ENCODE measurements at regions not wholly inside any gene's neighbourhood (a gene's known extent, or its start where the extent isn't known, plus 50 kb on each side); places are given as distances from the start of the nearest gene placed in this dataset.
"Not testable (repeated sequence)": the region's sequence is repeated elsewhere in the genome, so short reads cannot be mapped to it uniquely, and the experiment has no call there.

GRCh38 chr11:29061452-29061851, 953.3 kb downstream of the METTL15 start:
- DNase-seq = no peak

DNA sequence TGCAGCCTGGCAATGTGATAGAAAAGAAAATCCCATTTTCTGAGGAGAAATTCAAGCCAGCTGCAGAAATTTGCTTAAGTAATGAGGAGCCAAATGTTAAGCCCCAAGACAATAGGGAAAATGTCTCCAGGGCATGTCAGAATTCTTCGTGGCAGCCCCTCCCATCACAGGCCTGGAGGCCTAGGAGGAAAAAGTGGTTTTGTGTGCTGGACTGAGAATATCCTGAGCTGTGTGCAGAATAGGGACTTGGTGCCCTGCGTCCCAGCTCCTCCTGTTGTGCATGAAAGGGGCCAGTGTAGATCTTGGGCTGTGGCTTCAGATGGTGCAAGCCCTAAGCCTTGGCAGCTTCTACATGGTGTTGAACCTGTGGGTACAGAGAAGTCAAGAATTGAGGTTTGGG, 948.3 kb downstream of the METTL15 start:
- DNase-seq = not testable (repeated sequence)

- DNase-seq = no peak
Measured at GRCh38 chr11:29051935-29052334, 943.7 kb downstream of the METTL15 start.

GRCh38 chr11:29050962-29051361, 942.8 kb downstream of the METTL15 start:
- DNase-seq = not testable (repeated sequence)

- DNase-seq = no peak
Measured at GRCh38 chr11:29040489-29040888, 932.3 kb downstream of the METTL15 start.

- no peak for DNase-seq
Measured at GRCh38 chr11:29032384-29033149, 924.4 kb downstream of the METTL15 start.

GRCh38 chr11:29029452-29029851, 921.3 kb downstream of the METTL15 start:
- no peak for DNase-seq

DNA sequence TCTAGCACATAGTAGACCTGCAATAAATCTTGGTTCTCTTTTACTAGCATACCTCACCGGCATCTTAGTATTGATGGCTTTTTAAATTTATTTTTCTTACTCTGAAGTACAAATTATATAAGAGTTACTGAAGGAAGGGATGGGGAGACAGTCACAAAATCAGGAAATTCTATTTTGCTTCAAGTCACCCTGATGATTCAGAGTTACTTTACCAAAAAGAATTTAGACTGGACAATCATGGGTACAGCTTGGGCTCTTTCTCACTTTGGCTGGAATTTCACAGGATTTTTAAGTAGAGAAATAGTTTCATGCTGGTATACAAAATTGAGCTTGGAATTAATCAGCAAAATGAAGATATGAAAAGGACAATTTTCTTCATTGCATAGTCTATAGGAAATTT, 919.2 kb downstream of the METTL15 start:
- no peak for DNase-seq

- no peak for DNase-seq
Measured at GRCh38 chr11:29026286-29026685, 918.1 kb downstream of the METTL15 start.

DNA sequence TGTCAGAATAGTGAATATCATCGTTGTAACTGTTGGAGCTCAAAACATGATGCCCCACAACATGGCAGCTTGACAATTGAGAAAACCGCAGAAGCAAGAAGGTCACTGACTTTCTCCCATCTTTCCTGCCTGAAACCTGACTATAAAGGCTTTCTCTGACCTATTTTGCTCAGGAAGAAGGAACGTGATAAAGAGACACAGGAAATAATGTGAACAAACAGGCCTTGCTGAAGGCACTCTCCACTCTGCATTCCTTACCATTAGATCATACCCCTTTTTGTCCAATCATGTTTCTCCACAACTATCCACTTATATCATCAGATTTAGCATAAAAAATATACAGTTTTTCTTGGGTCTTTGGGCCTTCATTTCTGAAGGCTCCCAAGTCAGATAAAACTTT, 916.8 kb downstream of the METTL15 start:
- no peak for DNase-seq

DNA sequence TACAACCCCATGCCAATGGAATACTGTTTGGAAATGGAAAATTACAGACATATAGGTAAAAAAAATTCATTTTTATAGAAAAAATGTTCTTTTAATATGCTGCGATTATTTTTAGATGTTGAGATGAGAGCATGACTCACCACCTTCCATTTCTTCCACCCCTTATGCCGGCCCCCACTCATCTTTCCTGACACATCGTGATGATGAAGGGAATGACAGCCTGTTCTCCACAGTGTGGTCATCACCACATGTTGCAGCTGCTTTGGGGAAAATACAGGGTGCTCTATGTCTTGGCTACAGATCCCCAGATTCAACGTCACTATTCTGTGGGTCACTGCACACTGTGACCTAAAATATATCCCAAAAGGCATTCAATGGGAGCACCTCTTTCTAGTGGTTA, 916.2 kb downstream of the METTL15 start:
- no peak for DNase-seq

DNA sequence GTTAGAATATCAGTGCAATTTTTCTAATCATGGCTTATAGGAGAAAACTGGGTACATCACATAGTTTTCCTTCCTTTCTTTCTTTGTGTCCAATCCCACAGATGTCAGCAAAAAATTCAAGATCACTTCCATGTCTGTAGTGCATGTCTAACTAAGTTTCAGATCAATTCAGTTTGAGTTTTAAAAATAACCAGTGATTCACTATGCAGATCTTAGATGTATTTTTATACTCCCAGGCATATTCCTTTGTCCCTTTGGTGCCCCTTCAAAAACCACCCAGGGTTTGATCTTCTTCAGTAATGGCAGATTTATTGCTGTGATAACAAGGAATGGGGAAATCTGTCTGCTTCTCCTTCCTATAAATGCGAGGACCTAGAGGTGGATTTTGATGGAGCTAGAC, 915.6 kb downstream of the METTL15 start:
- no peak for DNase-seq

- DNase-seq = no peak
Measured at GRCh38 chr11:29022676-29023075, 914.5 kb downstream of the METTL15 start.

GRCh38 chr11:29019960-29020683, 911.9 kb downstream of the METTL15 start:
- DNase-seq = peak in 1 of 3 donors; percentile 1

DNA sequence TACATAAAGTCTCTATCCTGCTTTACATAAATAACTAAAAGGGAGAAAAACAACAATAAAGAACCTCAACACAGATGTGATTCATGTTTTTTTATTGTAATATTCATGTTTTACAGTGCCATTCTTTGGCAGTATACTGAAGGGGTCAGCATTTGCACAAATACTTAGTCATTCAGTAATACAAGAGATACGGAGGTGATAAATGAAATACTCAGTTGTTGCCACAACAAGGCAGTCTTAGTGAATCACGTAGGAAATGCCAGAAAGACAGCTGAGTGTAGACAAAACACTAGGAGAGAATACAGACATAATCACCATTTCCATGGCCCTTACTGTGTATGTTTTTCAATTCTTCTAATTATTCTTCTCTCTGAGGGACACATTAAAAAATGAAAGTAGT, 910.4 kb downstream of the METTL15 start:
- DNase-seq = peak in 1 of 3 donors; percentile 61

DNA sequence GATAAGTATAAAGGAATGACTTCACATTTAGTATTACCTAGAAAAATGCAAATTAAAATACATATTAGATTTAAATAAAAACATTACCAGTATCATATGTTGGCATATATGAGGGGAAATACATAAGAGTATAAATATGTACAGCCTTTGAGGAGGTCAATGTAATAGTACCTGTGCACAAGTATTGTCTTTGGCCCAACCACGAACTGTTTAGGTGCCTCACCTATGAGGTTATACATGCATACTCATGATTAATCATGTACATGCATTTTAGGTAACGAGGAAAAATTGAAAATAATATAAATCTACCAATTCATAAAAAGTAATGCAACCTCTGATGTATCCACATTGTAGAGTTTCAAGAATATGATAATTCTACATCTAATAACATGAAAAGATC, 909.8 kb downstream of the METTL15 start:
- DNase-seq = no peak

GRCh38 chr11:29012507-29012906, 904.3 kb downstream of the METTL15 start:
- DNase-seq = no peak

DNA sequence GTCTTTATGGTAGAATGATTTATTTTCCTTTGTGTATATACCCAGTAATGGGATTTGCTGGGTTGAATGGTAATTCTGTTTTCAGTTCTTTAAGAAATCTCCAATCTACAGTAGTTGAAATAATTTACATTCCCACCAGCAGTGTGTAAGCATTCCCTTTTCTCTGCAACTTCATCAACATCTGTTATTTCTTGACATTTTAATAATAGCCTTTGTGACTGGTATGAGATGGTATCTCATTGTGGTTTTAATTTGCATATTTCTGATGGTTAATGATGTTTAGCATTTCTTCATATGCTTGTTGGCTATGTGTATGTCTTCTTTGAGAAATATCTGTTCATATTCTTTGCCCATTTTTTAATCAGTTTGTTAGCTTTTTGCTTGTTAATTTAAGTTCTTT, 901.2 kb downstream of the METTL15 start:
- peak in 1 of 3 donors; percentile 14 for DNase-seq

- DNase-seq = no peak
Measured at GRCh38 chr11:29008481-29008880, 900.3 kb downstream of the METTL15 start.

GRCh38 chr11:29006668-29007067, 898.5 kb downstream of the METTL15 start:
- DNase-seq = no peak

DNA sequence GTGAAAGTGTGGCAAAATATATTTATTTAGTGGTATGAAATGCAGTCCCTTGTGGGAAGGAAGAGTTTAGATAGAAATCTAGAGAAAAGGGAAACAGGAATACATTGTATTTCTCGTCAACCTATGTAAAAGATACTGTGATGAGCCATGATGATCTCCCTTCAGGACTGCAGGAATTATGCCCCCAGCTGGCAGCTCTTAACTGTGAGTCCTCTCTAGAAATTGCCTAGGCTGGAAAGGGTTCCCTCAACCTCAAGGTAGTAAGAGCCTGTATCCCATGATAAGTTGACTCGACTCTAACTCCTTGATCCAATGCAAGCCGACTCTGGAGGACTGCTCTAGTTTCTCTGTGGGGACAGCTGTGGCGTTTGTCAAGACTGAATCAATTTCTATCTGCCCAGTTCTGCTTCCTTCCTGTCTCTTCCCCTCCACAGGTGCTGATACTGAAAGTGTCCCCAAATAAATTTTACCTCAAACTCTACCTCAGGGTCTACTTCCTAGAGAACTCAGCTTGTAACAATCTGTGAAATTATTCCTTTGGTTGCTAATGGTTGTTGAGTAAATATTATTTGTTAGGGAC, 897.3 kb downstream of the METTL15 start:
- no peak for DNase-seq

GRCh38 chr11:29002816-29003215, 894.6 kb downstream of the METTL15 start:
- no peak for DNase-seq

- no peak for DNase-seq
Measured at GRCh38 chr11:28999620-29000019, 891.4 kb downstream of the METTL15 start.
